HCT116 (cell line): ENCODE measurements at regions not wholly inside any gene's neighbourhood (a gene's known extent, or its start where the extent isn't known, plus 50 kb on each side); places are given as distances from the start of the nearest gene placed in this dataset.

Source experiments
- CEBPB ChIP-seq: IDR thresholded peaks from 2 replicates; pipeline ENCODE4 v1.6.1; 2012; ENCODE audit warnings: low read depth
- EGR1 ChIP-seq: IDR thresholded peaks from 2 replicates; pipeline ENCODE4 v1.6.1; 2012; ENCODE audit warnings: low read depth
- FOSL1 ChIP-seq: IDR thresholded peaks from 2 replicates; pipeline ENCODE4 v1.6.1; 2012; ENCODE audit warnings: low read depth
- POLR2A ChIP-seq: IDR thresholded peaks from 2 replicates; pipeline ENCODE4 v1.7.0; 2011; ENCODE audit warnings: borderline replicate concordance; ENCODE audit not compliant: insufficient read depth, insufficient read length; ENCODE audit errors: extremely low read depth
- TCF7L2 ChIP-seq: IDR thresholded peaks from 2 replicates; pipeline ENCODE4 v1.7.0; 2011; ENCODE audit warnings: borderline replicate concordance, inconsistent platforms; ENCODE audit not compliant: insufficient read depth, insufficient read length; ENCODE audit errors: extremely low read depth
- TF ChIP-seq, protein P1 (sequence below), 3 experiments: fragments of 200-600 bp in 1 of 3; sonication (generic) in 1 of 3; IDR thresholded peaks in 2 of 3; conservative IDR thresholded peaks in 1 of 3; 2 replicates each; pipeline ENCODE4 v1.5.1; 2012 to 2017; ENCODE audit warnings: low read depth in 2 of 3, low read length in 2 of 3, antibody characterized with exemption in 1 of 3, borderline replicate concordance in 1 of 3, control low read depth in 1 of 3, mild to moderate bottlenecking in 1 of 3, mixed read lengths in 1 of 3, mixed run types in 1 of 3, moderate library complexity in 1 of 3; ENCODE audit not compliant: insufficient read depth in 1 of 3

- TF ChIP-seq FOSL1 = no peak
- no peak for TF ChIP-seq EGR1
- TF ChIP-seq TCF7L2 = no peak
- TF ChIP-seq, protein P1, sequence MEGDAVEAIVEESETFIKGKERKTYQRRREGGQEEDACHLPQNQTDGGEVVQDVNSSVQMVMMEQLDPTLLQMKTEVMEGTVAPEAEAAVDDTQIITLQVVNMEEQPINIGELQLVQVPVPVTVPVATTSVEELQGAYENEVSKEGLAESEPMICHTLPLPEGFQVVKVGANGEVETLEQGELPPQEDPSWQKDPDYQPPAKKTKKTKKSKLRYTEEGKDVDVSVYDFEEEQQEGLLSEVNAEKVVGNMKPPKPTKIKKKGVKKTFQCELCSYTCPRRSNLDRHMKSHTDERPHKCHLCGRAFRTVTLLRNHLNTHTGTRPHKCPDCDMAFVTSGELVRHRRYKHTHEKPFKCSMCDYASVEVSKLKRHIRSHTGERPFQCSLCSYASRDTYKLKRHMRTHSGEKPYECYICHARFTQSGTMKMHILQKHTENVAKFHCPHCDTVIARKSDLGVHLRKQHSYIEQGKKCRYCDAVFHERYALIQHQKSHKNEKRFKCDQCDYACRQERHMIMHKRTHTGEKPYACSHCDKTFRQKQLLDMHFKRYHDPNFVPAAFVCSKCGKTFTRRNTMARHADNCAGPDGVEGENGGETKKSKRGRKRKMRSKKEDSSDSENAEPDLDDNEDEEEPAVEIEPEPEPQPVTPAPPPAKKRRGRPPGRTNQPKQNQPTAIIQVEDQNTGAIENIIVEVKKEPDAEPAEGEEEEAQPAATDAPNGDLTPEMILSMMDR (IDR thresholded peaks at IDR 0.05 in 2 of 3, conservative IDR thresholded peaks at IDR 0.05 in 1 of 3; ENCODE audit: borderline replicate concordance in 1 of 3, insufficient read depth in 1 of 3, low read depth in 2 of 3, low read length in 2 of 3) = no peak
- TF ChIP-seq POLR2A = no peak
- TF ChIP-seq CEBPB = no peak
Measured at GRCh38 chr1:118473825-118474224, 288.8 kb upstream of the SPAG17 start.
